ENCODE measurements at regions not wholly inside any gene's neighbourhood (a gene's known extent, or its start where the extent isn't known, plus 50 kb on each side); places are given as distances from the start of the nearest gene placed in this dataset.

DNA sequence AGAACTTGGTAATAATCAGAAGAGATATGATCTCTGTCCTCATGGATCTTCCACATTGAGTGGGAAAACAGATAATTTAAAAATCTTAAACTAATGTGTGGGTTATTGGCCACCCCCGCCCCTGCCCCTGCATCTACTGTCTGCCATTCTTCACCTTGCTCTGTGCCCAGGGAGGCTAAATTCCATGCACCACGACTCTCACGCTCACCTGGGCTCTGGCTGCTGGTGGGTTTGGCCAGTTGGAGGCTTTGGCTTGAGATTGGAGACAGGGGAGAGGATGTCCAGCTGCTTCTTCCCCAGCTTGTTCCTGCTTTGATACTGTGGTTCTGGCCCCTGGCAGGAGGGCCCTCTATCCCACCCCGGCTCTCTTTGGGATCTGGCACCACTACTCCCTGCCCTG lies 127.9 kb downstream of the IRX5 start:
- Histone ChIP-seq H3K27me3 (ENCODE audit: insufficient read depth, low read length, poor library complexity, severe bottlenecking) (peaks cover 23% of the 10 kb centered on the region), H3K4me2 (ENCODE audit: low read depth, low read length, poor library complexity, severe bottlenecking) (no peak overlapping the region), H3K9ac (ENCODE audit: low read depth, low read length, poor library complexity, severe bottlenecking) (no peak overlapping the region), H3K4me1 (ENCODE audit: insufficient read depth, low read length, poor library complexity, severe bottlenecking) (peaks cover 3% of the 10 kb centered on the region), H3K9me3 (ENCODE audit: insufficient read depth, low read depth, low read length) (no peaks in the 10 kb centered on the region), H3K9me2 (replicated peaks; ENCODE audit: low read depth, low read length) (no peaks in the 10 kb centered on the region), H3F3A (ENCODE audit: low read depth) (no peaks in the 10 kb centered on the region), H3K36me3 (ENCODE audit: insufficient read depth, low read length) (no peaks in the 10 kb centered on the region), H2AFZ (ENCODE audit: low read length) (no peak overlapping the region), H3K4me3 (ENCODE audit: low read length, poor library complexity, severe bottlenecking) (no peak overlapping the region), H4K20me1 (ENCODE audit: insufficient read depth, low read length, poor library complexity, severe bottlenecking) (no peaks in the 10 kb centered on the region), H3K79me2 (ENCODE audit: insufficient read depth, low read length) (no peaks in the 10 kb centered on the region)
- TF ChIP-seq EZH2phosphoT487 (IDR thresholded peaks at IDR 0.05; ENCODE audit: borderline replicate concordance), result no peak
- TF ChIP-seq, protein P1, sequence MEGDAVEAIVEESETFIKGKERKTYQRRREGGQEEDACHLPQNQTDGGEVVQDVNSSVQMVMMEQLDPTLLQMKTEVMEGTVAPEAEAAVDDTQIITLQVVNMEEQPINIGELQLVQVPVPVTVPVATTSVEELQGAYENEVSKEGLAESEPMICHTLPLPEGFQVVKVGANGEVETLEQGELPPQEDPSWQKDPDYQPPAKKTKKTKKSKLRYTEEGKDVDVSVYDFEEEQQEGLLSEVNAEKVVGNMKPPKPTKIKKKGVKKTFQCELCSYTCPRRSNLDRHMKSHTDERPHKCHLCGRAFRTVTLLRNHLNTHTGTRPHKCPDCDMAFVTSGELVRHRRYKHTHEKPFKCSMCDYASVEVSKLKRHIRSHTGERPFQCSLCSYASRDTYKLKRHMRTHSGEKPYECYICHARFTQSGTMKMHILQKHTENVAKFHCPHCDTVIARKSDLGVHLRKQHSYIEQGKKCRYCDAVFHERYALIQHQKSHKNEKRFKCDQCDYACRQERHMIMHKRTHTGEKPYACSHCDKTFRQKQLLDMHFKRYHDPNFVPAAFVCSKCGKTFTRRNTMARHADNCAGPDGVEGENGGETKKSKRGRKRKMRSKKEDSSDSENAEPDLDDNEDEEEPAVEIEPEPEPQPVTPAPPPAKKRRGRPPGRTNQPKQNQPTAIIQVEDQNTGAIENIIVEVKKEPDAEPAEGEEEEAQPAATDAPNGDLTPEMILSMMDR (conservative IDR thresholded peaks at IDR 0.05; ENCODE audit: low read length), result no peak

DNA sequence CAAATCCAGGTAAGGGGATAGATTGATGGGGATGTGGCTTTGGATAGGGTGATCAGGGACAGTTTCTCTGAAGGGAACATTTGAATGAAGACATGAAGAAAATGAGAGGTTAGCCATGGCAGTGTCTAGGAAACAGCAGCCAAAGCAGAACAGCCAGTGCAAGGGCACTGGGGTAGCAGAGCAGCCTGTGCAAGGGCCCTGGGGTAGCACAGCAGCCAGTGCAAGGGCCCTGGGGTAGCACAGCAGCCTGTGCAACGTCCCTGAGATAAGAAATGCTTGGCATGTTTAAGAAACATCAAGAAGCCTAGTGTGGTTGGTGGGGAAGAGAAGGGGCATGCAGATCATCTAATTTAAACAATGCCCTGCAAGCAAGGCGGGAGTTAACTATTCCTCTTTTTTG lies 128.5 kb downstream of the IRX5 start:
- Histone ChIP-seq H3K4me1 (ENCODE audit: insufficient read depth, low read length, poor library complexity, severe bottlenecking) (peaks cover 3% of the 10 kb centered on the region), H3K27me3 (ENCODE audit: insufficient read depth, low read length, poor library complexity, severe bottlenecking) (peaks cover 23% of the 10 kb centered on the region), H2AFZ (ENCODE audit: low read length) (no peak overlapping the region), H3K9me3 (ENCODE audit: insufficient read depth, low read depth, low read length) (no peaks in the 10 kb centered on the region), H4K20me1 (ENCODE audit: insufficient read depth, low read length, poor library complexity, severe bottlenecking) (no peaks in the 10 kb centered on the region), H3K9me2 (replicated peaks; ENCODE audit: low read depth, low read length) (no peaks in the 10 kb centered on the region), H3K36me3 (ENCODE audit: insufficient read depth, low read length) (no peaks in the 10 kb centered on the region), H3F3A (ENCODE audit: low read depth) (no peaks in the 10 kb centered on the region), H3K4me3 (ENCODE audit: low read length, poor library complexity, severe bottlenecking) (no peak overlapping the region), H3K4me2 (ENCODE audit: low read depth, low read length, poor library complexity, severe bottlenecking) (no peak overlapping the region), H3K9ac (ENCODE audit: low read depth, low read length, poor library complexity, severe bottlenecking) (no peak overlapping the region), H3K79me2 (ENCODE audit: insufficient read depth, low read length) (no peaks in the 10 kb centered on the region)
- TF ChIP-seq EZH2phosphoT487 (IDR thresholded peaks at IDR 0.05; ENCODE audit: borderline replicate concordance), result no peak
- TF ChIP-seq, protein P1 (conservative IDR thresholded peaks at IDR 0.05; ENCODE audit: low read length), result no peak

DNA sequence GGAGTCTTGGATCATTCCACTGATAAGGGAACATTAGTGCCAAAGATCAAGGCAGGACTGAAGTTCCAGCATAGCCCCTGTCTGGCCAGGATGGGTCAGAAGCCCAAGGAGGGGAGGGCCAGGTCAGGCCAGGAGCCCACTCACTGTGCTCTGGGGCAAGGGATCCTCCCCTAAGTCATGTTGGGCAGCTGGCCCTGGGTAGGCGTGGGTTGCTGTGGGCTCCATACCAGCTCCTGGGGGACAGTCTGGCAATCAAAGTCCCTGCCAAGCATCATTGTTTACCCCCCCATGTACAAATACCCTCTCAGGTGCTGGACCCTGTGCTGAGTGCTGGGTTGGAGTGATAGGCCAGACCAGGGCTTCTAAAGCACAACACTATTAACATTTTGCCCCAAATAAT lies 130.5 kb downstream of the IRX5 start:
- H3K4me3 ChIP-seq (ENCODE audit: low read length, poor library complexity, severe bottlenecking), result no peak overlapping the region
- no peaks in the 10 kb centered on the region for H3F3A ChIP-seq (ENCODE audit: low read depth)
- no peak overlapping the region for H2AFZ ChIP-seq (ENCODE audit: low read length)
- TF ChIP-seq, protein P1 (conservative IDR thresholded peaks at IDR 0.05; ENCODE audit: low read length), result no peak
- TF ChIP-seq EZH2phosphoT487 (IDR thresholded peaks at IDR 0.05; ENCODE audit: borderline replicate concordance), result no peak
- no peaks in the 10 kb centered on the region for H4K20me1 ChIP-seq (ENCODE audit: insufficient read depth, low read length, poor library complexity, severe bottlenecking)
- no peaks in the 10 kb centered on the region for H3K36me3 ChIP-seq (ENCODE audit: insufficient read depth, low read length)
- no peaks in the 10 kb centered on the region for H3K9me3 ChIP-seq (ENCODE audit: insufficient read depth, low read depth, low read length)
- H3K79me2 ChIP-seq (ENCODE audit: insufficient read depth, low read length), result no peaks in the 10 kb centered on the region
- no peak overlapping the region for H3K9ac ChIP-seq (ENCODE audit: low read depth, low read length, poor library complexity, severe bottlenecking)
- H3K4me1 ChIP-seq (ENCODE audit: insufficient read depth, low read length, poor library complexity, severe bottlenecking), result peaks cover 3% of the 10 kb centered on the region
- H3K9me2 ChIP-seq (replicated peaks; ENCODE audit: low read depth, low read length), result no peaks in the 10 kb centered on the region
- peaks cover 21% of the 10 kb centered on the region for H3K27me3 ChIP-seq (ENCODE audit: insufficient read depth, low read length, poor library complexity, severe bottlenecking)
- H3K4me2 ChIP-seq (ENCODE audit: low read depth, low read length, poor library complexity, severe bottlenecking), result no peak overlapping the region

All from Loucy (cell line).